ENCODE measurements at regions not wholly inside any gene's neighbourhood (a gene's known extent, or its start where the extent isn't known, plus 50 kb on each side); places are given as distances from the start of the nearest gene placed in this dataset.

GRCh38 chr12:19755136-19755535, 315.8 kb downstream of the AEBP2 start:
- BruUV-seq (replicated peaks) = no TSS peak
- Histone ChIP-seq H3K4me3 (ENCODE audit: low read depth, low read length) (no peak overlapping the region), H3K27me3 (replicated peaks; ENCODE audit: control insufficient read depth, insufficient read depth, low read length) (no peaks in the 10 kb centered on the region), H3K9me3 (peaks cover 15% of the 10 kb centered on the region; the same call in 1 of the 2 replicates), H3K36me3 (ENCODE audit: control insufficient read depth, insufficient read depth, low read length) (no peaks in the 10 kb centered on the region), H3K4me1 (no peaks in the 10 kb centered on the region)
- Mint-ChIP-seq H3K4me1 (ENCODE audit: low read depth, unreplicated experiment) (no peaks in the 10 kb centered on the region), H3K36me3 (ENCODE audit: insufficient read depth, unreplicated experiment) (no peaks in the 10 kb centered on the region), H3K4me3 (ENCODE audit: unreplicated experiment) (no peak overlapping the region), H3K27me3 (ENCODE audit: insufficient read depth, unreplicated experiment) (no peaks in the 10 kb centered on the region), H3K27ac (ENCODE audit: unreplicated experiment) (no peak overlapping the region), H3K9me3 (ENCODE audit: unreplicated experiment) (peaks cover 34% of the 10 kb centered on the region)
- TF ChIP-seq CTCF (IDR thresholded peaks at IDR 0.05; ENCODE audit: insufficient read depth in 1 of 2, low read depth in 1 of 2, low read length in 1 of 2, severe bottlenecking in 1 of 2, unreplicated experiment in 1 of 2) = no peak
- DNase-seq = no peak
- ChIA-PET CTCF (no interaction called here), POLR2A (no interaction called here)
- intact Hi-C loops (cut with micrococcal nuclease; ENCODE audit: unreplicated experiment) = loop anchor here (5.0 kb wide), 1 partner anchor 157 kb away; no protein-coding TSS in a partner anchor

GRCh38 chr12:19757317-19757877, 318.1 kb downstream of the AEBP2 start:
- H3K36me3 Mint-ChIP-seq (ENCODE audit: insufficient read depth, unreplicated experiment) = no peaks in the 10 kb centered on the region
- peaks cover 8% of the 10 kb centered on the region; the same call in 1 of the 2 replicates for H3K9me3 ChIP-seq
- no peaks in the 10 kb centered on the region for H3K4me1 Mint-ChIP-seq (ENCODE audit: low read depth, unreplicated experiment)
- H3K4me1 ChIP-seq = no peaks in the 10 kb centered on the region
- ChIA-PET CTCF (interaction anchor here (0.8 to 1.3 kb wide), 4 partner anchors 11 to 463 kb away, joined by 3 to 10 read pairs (median 4); no protein-coding TSS in a partner anchor), POLR2A (no interaction called here)
- H3K27me3 ChIP-seq (replicated peaks; ENCODE audit: control insufficient read depth, insufficient read depth, low read length) = no peaks in the 10 kb centered on the region
- H3K4me3 ChIP-seq (ENCODE audit: low read depth, low read length) = no peak overlapping the region
- BruUV-seq (replicated peaks) = no TSS peak
- no peaks in the 10 kb centered on the region for H3K36me3 ChIP-seq (ENCODE audit: control insufficient read depth, insufficient read depth, low read length)
- intact Hi-C loops (cut with micrococcal nuclease; ENCODE audit: unreplicated experiment) = loop anchor here (1.0 to 5.0 kb wide), 4 partner anchors 136 to 620 kb away; no protein-coding TSS in a partner anchor
- DNase-seq = peak in 1 of 2 experiments; percentile 23
- H3K27me3 Mint-ChIP-seq (ENCODE audit: insufficient read depth, unreplicated experiment) = no peaks in the 10 kb centered on the region
- H3K27ac Mint-ChIP-seq (ENCODE audit: unreplicated experiment) = no peak overlapping the region
- H3K9me3 Mint-ChIP-seq (ENCODE audit: unreplicated experiment) = peaks cover 18% of the 10 kb centered on the region
- TF ChIP-seq CTCF (IDR thresholded peaks at IDR 0.05; ENCODE audit: insufficient read depth in 1 of 2, low read depth in 1 of 2, low read length in 1 of 2, severe bottlenecking in 1 of 2, unreplicated experiment in 1 of 2) = peak; percentile 78 to 80
- no peak overlapping the region for H3K4me3 Mint-ChIP-seq (ENCODE audit: unreplicated experiment)

GRCh38 chr12:19759227-19759626, 319.9 kb downstream of the AEBP2 start:
- Mint-ChIP-seq H3K36me3 (ENCODE audit: insufficient read depth, unreplicated experiment) (no peaks in the 10 kb centered on the region), H3K27me3 (ENCODE audit: insufficient read depth, unreplicated experiment) (no peaks in the 10 kb centered on the region), H3K27ac (ENCODE audit: unreplicated experiment) (no peak overlapping the region), H3K9me3 (ENCODE audit: unreplicated experiment) (no peaks in the 10 kb centered on the region), H3K4me1 (ENCODE audit: low read depth, unreplicated experiment) (no peaks in the 10 kb centered on the region), H3K4me3 (ENCODE audit: unreplicated experiment) (no peak overlapping the region)
- intact Hi-C loops (cut with micrococcal nuclease; ENCODE audit: unreplicated experiment) = loop anchor here (5.0 kb wide), 1 partner anchor 153 kb away; no protein-coding TSS in a partner anchor
- DNase-seq = no peak
- no peaks in the 10 kb centered on the region for H3K36me3 ChIP-seq (ENCODE audit: control insufficient read depth, insufficient read depth, low read length)
- ChIA-PET POLR2A (no interaction called here), CTCF (no interaction called here)
- H3K9me3 ChIP-seq = no peaks in the 10 kb centered on the region
- TF ChIP-seq CTCF (IDR thresholded peaks at IDR 0.05; ENCODE audit: insufficient read depth in 1 of 2, low read depth in 1 of 2, low read length in 1 of 2, severe bottlenecking in 1 of 2, unreplicated experiment in 1 of 2) = no peak
- H3K4me1 ChIP-seq = no peaks in the 10 kb centered on the region
- no peak overlapping the region for H3K4me3 ChIP-seq (ENCODE audit: low read depth, low read length)
- H3K27me3 ChIP-seq (replicated peaks; ENCODE audit: control insufficient read depth, insufficient read depth, low read length) = no peaks in the 10 kb centered on the region
- no TSS peak for BruUV-seq (replicated peaks)
